SK-N-MC (cell line): ENCODE measurements at regions not wholly inside any gene's neighbourhood (a gene's known extent, or its start where the extent isn't known, plus 50 kb on each side); places are given as distances from the start of the nearest gene placed in this dataset.

ENCODE experiments used
- EZH2 ChIP-seq: fragments of 200-600 bp; sonication (generic); IDR thresholded peaks from one replicate; pipeline ENCODE4 v1.6.1; 2017; ENCODE audit warnings: antibody characterized with exemption
- POLR2AphosphoS5 ChIP-seq: IDR thresholded peaks from 2 replicates; pipeline ENCODE4 v1.6.1; 2012; ENCODE audit warnings: mild to moderate bottlenecking, low read depth, low read length, borderline replicate concordance

DNA sequence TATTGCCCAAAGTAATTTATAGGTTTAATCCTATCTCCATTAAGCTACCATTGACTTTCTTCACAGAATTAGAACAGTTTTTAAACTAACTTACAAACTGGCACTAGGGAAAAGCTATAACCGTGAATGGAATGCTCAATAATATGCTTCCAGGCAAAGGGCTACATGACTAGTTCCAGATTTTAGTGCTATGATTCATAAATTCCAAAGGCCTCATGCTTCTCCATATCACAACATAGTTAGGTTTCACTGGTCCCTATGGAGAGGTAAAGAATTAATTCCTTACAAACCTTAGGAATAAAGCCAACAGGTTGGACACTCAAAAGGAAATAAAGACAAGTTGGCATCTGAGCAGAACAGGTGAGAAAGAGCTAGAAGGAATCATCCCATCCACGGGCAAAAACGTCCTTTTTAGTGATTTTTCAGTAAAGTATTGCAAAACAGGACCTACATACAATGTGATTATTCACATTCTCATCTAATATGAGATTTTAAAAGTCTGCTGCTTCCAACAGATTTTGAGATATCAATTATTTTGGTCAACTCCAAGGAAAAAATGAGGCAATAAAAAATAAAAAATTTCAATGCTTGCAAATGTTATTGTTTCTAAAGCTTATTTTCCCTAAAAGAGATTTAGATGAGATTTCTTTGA is 97.0 kb upstream of the TARS1 start:
- TF ChIP-seq EZH2 (no peak), POLR2AphosphoS5 (no peak)
